Effector memory CD8-positive, alpha-beta T cell (primary cell): ENCODE measurements at regions not wholly inside any gene's neighbourhood (a gene's known extent, or its start where the extent isn't known, plus 50 kb on each side); places are given as distances from the start of the nearest gene placed in this dataset.

Source experiments
- ATAC-seq: fragments of 150-1000 bp; cut with Tn5 transposase; replicated peaks from 2 replicates; pipeline ENCODE4 v1.10.0; 2021; ENCODE audit warnings: mild to moderate bottlenecking, moderate library complexity
- DNase-seq, 3 experiments: peaks; one replicate each; pipeline ENCODE4 v3.0.0; 2021
- H3K27ac Mint-ChIP-seq, 2 donors: one replicate each; pipeline ENCODE4 v1.8.0; 2022; ENCODE audit warnings: mild to moderate bottlenecking in 2 of 2, mixed read lengths in 2 of 2, moderate library complexity in 2 of 2
- H3K27me3 Mint-ChIP-seq, 2 donors: one replicate each; pipeline ENCODE4 v1.8.0; 2022; ENCODE audit warnings: mixed read lengths in 2 of 2
- H3K36me3 Mint-ChIP-seq: one replicate; pipeline ENCODE4 v1.8.0; 2022; ENCODE audit warnings: mild to moderate bottlenecking, moderate library complexity, mixed read lengths; ENCODE audit not compliant: insufficient read depth
- H3K4me1 Mint-ChIP-seq, 2 donors: one replicate each; pipeline ENCODE4 v1.8.0; 2022; ENCODE audit warnings: low read depth in 2 of 2, mixed read lengths in 2 of 2
- H3K4me3 Mint-ChIP-seq, 2 donors: one replicate each; pipeline ENCODE4 v1.8.0; 2022; ENCODE audit warnings: mild to moderate bottlenecking in 2 of 2, mixed read lengths in 2 of 2, moderate library complexity in 2 of 2
- H3K9me3 Mint-ChIP-seq, 2 donors: one replicate each; pipeline ENCODE4 v1.8.0; 2022; ENCODE audit warnings: mixed read lengths in 2 of 2

DNA sequence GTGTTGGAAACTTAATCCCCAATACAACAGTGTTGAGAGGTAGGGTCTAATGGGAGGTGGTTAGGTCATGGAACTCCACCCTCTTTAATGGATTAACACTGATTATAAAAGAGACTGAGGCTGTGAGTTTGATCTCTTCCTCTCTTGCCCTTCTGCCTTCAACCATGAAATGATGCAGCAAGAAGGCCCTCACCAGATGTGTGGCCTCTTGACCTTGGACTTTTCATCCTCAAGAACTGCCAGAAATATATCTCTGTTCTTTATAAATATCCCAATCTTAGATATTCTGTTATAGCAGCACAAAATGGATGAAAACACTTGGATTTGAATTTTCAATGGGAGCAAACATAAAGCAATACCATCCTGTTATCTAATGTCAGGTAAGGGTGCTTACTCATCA lies 67.6 kb downstream of the NMUR2 start:
- ATAC-seq (no peak), DNase-seq (no peak)
- Mint-ChIP-seq H3K4me1 (no peaks in the 10 kb centered on the region), H3K36me3 (peaks cover 3% of the 10 kb centered on the region), H3K27ac (no peak overlapping the region), H3K27me3 (peaks cover 0 to 5% of the 10 kb centered on the region in 2 donors), H3K4me3 (no peak overlapping the region), H3K9me3 (no peaks in the 10 kb centered on the region)

- ATAC-seq (no peak), DNase-seq (no peak)
- no peak overlapping the region for H3K27ac Mint-ChIP-seq
- H3K27me3 Mint-ChIP-seq: peaks cover 0 to 12% of the 10 kb centered on the region in 2 donors
- H3K36me3 Mint-ChIP-seq: peaks cover 3% of the 10 kb centered on the region
- H3K4me3 Mint-ChIP-seq: no peak overlapping the region
- H3K4me1 Mint-ChIP-seq: no peaks in the 10 kb centered on the region
- no peaks in the 10 kb centered on the region for H3K9me3 Mint-ChIP-seq
Observed at GRCh38 chr5:152335461-152335860, 69.6 kb downstream of the NMUR2 start.

- ATAC-seq (no peak), DNase-seq (no peak)
- H3K4me3 Mint-ChIP-seq: no peak overlapping the region
- H3K36me3 Mint-ChIP-seq: no peaks in the 10 kb centered on the region
- no peak overlapping the region for H3K27ac Mint-ChIP-seq
- H3K27me3 Mint-ChIP-seq: peaks cover 0 to 7% of the 10 kb centered on the region in 2 donors
- no peaks in the 10 kb centered on the region for H3K9me3 Mint-ChIP-seq
- H3K4me1 Mint-ChIP-seq: no peaks in the 10 kb centered on the region
Observed at GRCh38 chr5:152332716-152333460, 72.2 kb downstream of the NMUR2 start.

- peaks cover 4 to 7% of the 10 kb centered on the region in 2 donors for H3K27me3 Mint-ChIP-seq
- H3K27ac Mint-ChIP-seq: no peak overlapping the region
- H3K36me3 Mint-ChIP-seq: no peaks in the 10 kb centered on the region
- no peaks in the 10 kb centered on the region for H3K9me3 Mint-ChIP-seq
- no peaks in the 10 kb centered on the region for H3K4me1 Mint-ChIP-seq
- no peak overlapping the region for H3K4me3 Mint-ChIP-seq
- ATAC-seq: no peak
- no peak for DNase-seq
Observed at GRCh38 chr5:152331718-152332117, 73.4 kb downstream of the NMUR2 start.

- DNase-seq (no peak), ATAC-seq (no peak)
- Mint-ChIP-seq H3K4me1 (no peaks in the 10 kb centered on the region), H3K4me3 (no peak overlapping the region), H3K27me3 (peaks cover 7 to 11% of the 10 kb centered on the region in 2 donors), H3K9me3 (no peaks in the 10 kb centered on the region), H3K27ac (no peak overlapping the region), H3K36me3 (no peaks in the 10 kb centered on the region)
Observed at GRCh38 chr5:152331006-152331405, 74.1 kb downstream of the NMUR2 start.

- H3K27ac Mint-ChIP-seq: no peak overlapping the region
- H3K9me3 Mint-ChIP-seq: no peaks in the 10 kb centered on the region
- DNase-seq: no peak
- peaks cover 7 to 12% of the 10 kb centered on the region in 2 donors for H3K27me3 Mint-ChIP-seq
- no peak overlapping the region for H3K4me3 Mint-ChIP-seq
- H3K4me1 Mint-ChIP-seq: no peaks in the 10 kb centered on the region
- H3K36me3 Mint-ChIP-seq: no peaks in the 10 kb centered on the region
- ATAC-seq: no peak
Observed at GRCh38 chr5:152329761-152330283, 75.3 kb downstream of the NMUR2 start.

- Mint-ChIP-seq H3K4me1 (no peaks in the 10 kb centered on the region), H3K36me3 (no peaks in the 10 kb centered on the region), H3K9me3 (no peaks in the 10 kb centered on the region), H3K27ac (no peak overlapping the region), H3K4me3 (no peak overlapping the region), H3K27me3 (peaks cover 7 to 12% of the 10 kb centered on the region in 2 donors)
- DNase-seq (no peak), ATAC-seq (no peak)
Observed at GRCh38 chr5:152329207-152329606, 75.9 kb downstream of the NMUR2 start.

GRCh38 chr5:152315942-152316341 lies 89.1 kb downstream of the NMUR2 start:
- H3K4me3 Mint-ChIP-seq: no peak overlapping the region
- H3K27me3 Mint-ChIP-seq: peaks cover 12 to 29% of the 10 kb centered on the region in 2 donors
- no peak for ATAC-seq
- no peaks in the 10 kb centered on the region for H3K4me1 Mint-ChIP-seq
- H3K9me3 Mint-ChIP-seq: no peaks in the 10 kb centered on the region
- no peak overlapping the region for H3K27ac Mint-ChIP-seq
- no peaks in the 10 kb centered on the region for H3K36me3 Mint-ChIP-seq
- no peak for DNase-seq

DNA sequence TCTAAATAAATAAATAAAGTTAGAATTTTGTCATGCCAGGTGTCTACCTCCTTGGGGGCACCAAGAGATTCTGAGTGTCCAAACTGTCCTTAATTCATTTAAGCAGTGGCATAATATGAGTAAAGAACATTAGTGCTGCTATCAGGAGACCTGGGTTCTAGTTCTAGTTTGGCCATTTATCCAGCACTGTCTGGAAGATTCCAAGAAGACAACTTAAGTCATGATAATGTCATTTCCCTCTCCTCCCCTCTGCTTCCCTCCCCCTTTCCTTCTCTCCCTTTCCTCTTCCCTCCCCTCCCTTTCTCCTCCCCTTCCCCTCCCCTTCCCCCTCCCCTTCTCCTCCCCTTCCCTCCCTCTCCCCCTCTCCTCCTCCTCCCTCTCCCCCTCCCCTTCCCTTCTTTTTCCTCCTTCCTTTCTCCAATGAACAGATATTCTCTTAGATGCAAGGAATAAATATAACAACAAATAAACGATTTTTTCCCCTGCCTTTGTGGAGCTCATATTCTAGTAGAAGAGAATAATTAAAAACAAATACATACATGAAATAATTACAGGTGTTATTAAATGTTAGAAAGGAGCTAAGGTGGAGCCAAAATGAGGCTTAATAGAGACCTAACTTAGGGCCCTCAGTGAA lies 90.8 kb downstream of the NMUR2 start:
- Mint-ChIP-seq H3K36me3 (no peaks in the 10 kb centered on the region), H3K4me3 (no peak overlapping the region), H3K9me3 (no peaks in the 10 kb centered on the region), H3K4me1 (no peaks in the 10 kb centered on the region), H3K27ac (no peak overlapping the region), H3K27me3 (peaks cover 12 to 32% of the 10 kb centered on the region in 2 donors)
- DNase-seq (no peak), ATAC-seq (no peak)

DNA sequence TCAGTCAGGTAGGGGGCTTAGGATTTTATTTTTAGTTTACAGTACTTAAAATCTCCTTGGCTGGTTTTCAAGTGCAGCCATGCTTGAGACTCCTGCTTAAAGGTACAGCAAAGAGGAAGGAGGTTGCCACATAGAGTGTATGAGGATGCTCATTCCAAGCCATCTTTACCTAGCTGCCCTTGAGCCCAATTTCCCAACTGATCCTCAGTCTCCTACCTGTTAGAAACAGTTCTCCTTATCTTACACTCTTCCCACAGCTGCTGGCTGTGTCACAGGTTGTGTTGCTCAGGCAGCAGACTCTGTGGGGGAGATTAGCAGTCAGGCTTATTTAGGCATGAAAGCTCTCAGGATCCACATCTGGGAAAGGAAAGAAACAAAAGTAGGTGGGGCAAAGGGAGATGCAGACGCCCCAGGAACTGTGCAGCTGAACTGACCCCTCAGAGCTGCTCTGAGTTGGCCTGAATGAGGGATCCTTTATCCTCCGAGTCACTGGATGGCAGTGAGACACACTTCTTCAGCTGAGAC lies 95.1 kb downstream of the NMUR2 start:
- no peaks in the 10 kb centered on the region for H3K36me3 Mint-ChIP-seq
- no peak overlapping the region for H3K27ac Mint-ChIP-seq
- H3K9me3 Mint-ChIP-seq: no peaks in the 10 kb centered on the region
- DNase-seq: no peak
- no peak for ATAC-seq
- no peaks in the 10 kb centered on the region for H3K4me1 Mint-ChIP-seq
- H3K4me3 Mint-ChIP-seq: no peak overlapping the region
- H3K27me3 Mint-ChIP-seq: peaks cover 17 to 21% of the 10 kb centered on the region in 2 donors

GRCh38 chr5:152306386-152306785 lies 98.7 kb downstream of the NMUR2 start:
- H3K27me3 Mint-ChIP-seq: peaks cover 8 to 15% of the 10 kb centered on the region in 2 donors
- no peaks in the 10 kb centered on the region for H3K4me1 Mint-ChIP-seq
- no peak overlapping the region for H3K4me3 Mint-ChIP-seq
- no peak for ATAC-seq
- H3K9me3 Mint-ChIP-seq: no peaks in the 10 kb centered on the region
- H3K27ac Mint-ChIP-seq: no peak overlapping the region
- H3K36me3 Mint-ChIP-seq: no peaks in the 10 kb centered on the region
- DNase-seq: no peak

DNA sequence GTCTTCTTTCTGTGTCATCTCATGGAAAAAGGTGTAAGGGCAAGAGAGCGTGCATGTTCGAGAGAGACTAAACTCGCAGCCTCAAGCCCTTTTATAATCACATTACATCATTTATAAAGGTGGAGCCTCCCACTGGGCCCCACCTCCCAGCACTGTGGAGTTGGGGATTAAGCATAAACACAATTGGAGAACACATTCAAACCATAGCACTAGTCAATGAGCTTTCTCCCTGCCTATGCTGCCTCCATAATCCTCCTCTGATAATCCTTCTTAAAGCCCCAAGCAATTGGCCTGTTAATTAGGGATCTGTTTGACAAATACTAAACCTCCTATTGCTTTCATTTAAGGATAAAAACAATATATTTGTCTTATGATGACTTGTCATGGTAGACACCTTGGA lies 99.6 kb downstream of the NMUR2 start:
- no peaks in the 10 kb centered on the region for H3K9me3 Mint-ChIP-seq
- no peak for ATAC-seq
- peaks cover 0 to 10% of the 10 kb centered on the region in 2 donors for H3K27me3 Mint-ChIP-seq
- no peak for DNase-seq
- no peak overlapping the region for H3K4me3 Mint-ChIP-seq
- H3K36me3 Mint-ChIP-seq: no peaks in the 10 kb centered on the region
- H3K27ac Mint-ChIP-seq: no peak overlapping the region
- no peaks in the 10 kb centered on the region for H3K4me1 Mint-ChIP-seq

DNA sequence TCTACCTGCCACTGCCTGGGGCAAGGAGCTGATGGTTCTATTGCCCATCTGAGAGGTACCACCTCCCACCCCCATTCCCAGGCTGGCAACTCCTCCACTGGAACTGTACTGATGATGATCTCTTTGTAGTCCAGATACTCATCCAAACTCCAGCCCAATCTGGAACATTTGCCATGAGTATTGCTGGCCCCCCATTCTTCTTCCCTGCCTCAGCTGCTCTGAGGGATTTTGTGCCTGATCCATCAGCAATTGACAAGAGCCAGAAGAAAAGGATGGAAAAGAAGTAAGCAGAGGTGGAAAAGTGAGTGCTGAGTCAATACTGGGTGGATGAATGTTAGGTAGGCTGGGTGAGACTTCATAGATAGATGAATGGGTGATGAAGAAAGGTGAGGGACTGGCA lies 101.2 kb downstream of the NMUR2 start:
- H3K36me3 Mint-ChIP-seq: no peaks in the 10 kb centered on the region
- no peaks in the 10 kb centered on the region for H3K4me1 Mint-ChIP-seq
- no peak for DNase-seq
- H3K27me3 Mint-ChIP-seq: peaks cover 0 to 10% of the 10 kb centered on the region in 2 donors
- H3K27ac Mint-ChIP-seq: no peak overlapping the region
- no peaks in the 10 kb centered on the region for H3K9me3 Mint-ChIP-seq
- no peak overlapping the region for H3K4me3 Mint-ChIP-seq
- ATAC-seq: no peak

DNA sequence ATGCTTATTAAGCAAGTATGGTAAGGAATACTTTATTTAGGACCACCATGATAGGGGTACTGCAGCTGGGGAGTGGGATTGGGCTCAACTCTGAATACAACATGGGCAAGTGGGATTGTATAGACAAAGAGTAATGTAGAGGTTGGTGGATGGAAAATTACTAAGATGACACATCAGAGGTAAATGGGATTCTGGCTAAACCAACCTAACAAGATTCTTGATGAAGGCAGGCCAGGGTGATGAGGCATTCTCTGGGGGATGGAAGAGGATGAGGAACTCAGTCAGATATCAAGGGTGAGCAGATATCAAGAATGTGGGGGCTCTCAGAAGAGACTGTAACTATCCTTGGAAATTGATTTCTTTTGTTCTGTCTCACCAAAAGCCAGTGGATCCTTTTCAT lies 107.2 kb downstream of the NMUR2 start:
- Mint-ChIP-seq H3K4me3 (no peak overlapping the region), H3K9me3 (no peaks in the 10 kb centered on the region), H3K36me3 (no peaks in the 10 kb centered on the region), H3K4me1 (no peaks in the 10 kb centered on the region), H3K27ac (no peak overlapping the region), H3K27me3 (peaks cover 0 to 5% of the 10 kb centered on the region in 2 donors)
- DNase-seq (no peak), ATAC-seq (no peak)
